ENCODE measurements at regions not wholly inside any gene's neighbourhood (a gene's known extent, or its start where the extent isn't known, plus 50 kb on each side); places are given as distances from the start of the nearest gene placed in this dataset.
"Not testable (repeated sequence)": the region's sequence is repeated elsewhere in the genome, so short reads cannot be mapped to it uniquely, and the experiment has no call there.

- no peak for TF ChIP-seq CTCF (conservative IDR thresholded peaks at IDR 0.05)
- no peaks in the 10 kb centered on the region for H3K27me3 ChIP-seq (ENCODE audit: control insufficient read depth, insufficient read depth, low read length, poor library complexity, severe bottlenecking)
- peaks cover 4% of the 10 kb centered on the region for H3K4me1 Mint-ChIP-seq
- no peak overlapping the region for H3K9ac ChIP-seq (ENCODE audit: extremely low read depth, low read length, poor library complexity, severe bottlenecking)
- no peaks in the 10 kb centered on the region for H3K36me3 Mint-ChIP-seq (ENCODE audit: low read depth)
- H3K9me3 Mint-ChIP-seq = no peaks in the 10 kb centered on the region
- H3K9me3 ChIP-seq (ENCODE audit: control insufficient read depth, low read length) = no peaks in the 10 kb centered on the region
- no peaks in the 10 kb centered on the region for H3K4me1 ChIP-seq (ENCODE audit: control insufficient read depth, insufficient read depth, low read length)
- peak; percentile 48 for DNase-seq
- WGBS, 2 experiments (ENCODE audit: insufficient coverage in 1 of 2, insufficient read length in 1 of 2) = 87 to 100% methylated on average over 2 to 6 of the region's 7 CpGs
- H3K27me3 Mint-ChIP-seq (ENCODE audit: insufficient read depth) = no peaks in the 10 kb centered on the region
- H3K4me3 ChIP-seq (ENCODE audit: low read length) = no peak overlapping the region
- no peak overlapping the region for H3K4me3 Mint-ChIP-seq
- no peak overlapping the region for H3K27ac ChIP-seq (ENCODE audit: low read depth, low read length)
- H3K36me3 ChIP-seq (ENCODE audit: control insufficient read depth, insufficient read depth, low read length) = no peaks in the 10 kb centered on the region
- no peak overlapping the region for H3K27ac Mint-ChIP-seq
Measured at GRCh38 chr12:27143256-27144069, 61.1 kb upstream of the C12orf71 start.

GRCh38 chr12:27145725-27146124, 63.3 kb upstream of the C12orf71 start:
- not testable (repeated sequence) for H3K9me3 Mint-ChIP-seq
- 100% methylated on average over 1 of the region's 1 CpG; no CpG with 5 or more reads in 1 of the 2 experiments for WGBS, 2 experiments (ENCODE audit: insufficient coverage in 1 of 2, insufficient read length in 1 of 2)

GRCh38 chr12:27148373-27148772, 66.0 kb upstream of the C12orf71 start:
- no peak overlapping the region for H3K4me3 Mint-ChIP-seq
- no peaks in the 10 kb centered on the region for H3K9me3 Mint-ChIP-seq
- no peak overlapping the region for H3K9ac ChIP-seq (ENCODE audit: extremely low read depth, low read length, poor library complexity, severe bottlenecking)
- no peaks in the 10 kb centered on the region for H3K9me3 ChIP-seq (ENCODE audit: control insufficient read depth, low read length)
- no peaks in the 10 kb centered on the region for H3K36me3 ChIP-seq (ENCODE audit: control insufficient read depth, insufficient read depth, low read length)
- no peaks in the 10 kb centered on the region for H3K27me3 ChIP-seq (ENCODE audit: control insufficient read depth, insufficient read depth, low read length, poor library complexity, severe bottlenecking)
- no peak overlapping the region for H3K27ac ChIP-seq (ENCODE audit: low read depth, low read length)
- H3K36me3 Mint-ChIP-seq (ENCODE audit: low read depth) = no peaks in the 10 kb centered on the region
- no peak overlapping the region for H3K27ac Mint-ChIP-seq
- H3K4me1 ChIP-seq (ENCODE audit: control insufficient read depth, insufficient read depth, low read length) = no peaks in the 10 kb centered on the region
- TF ChIP-seq CTCF (conservative IDR thresholded peaks at IDR 0.05) = no peak
- no peaks in the 10 kb centered on the region for H3K27me3 Mint-ChIP-seq (ENCODE audit: insufficient read depth)
- DNase-seq = no peak
- no peak overlapping the region for H3K4me3 ChIP-seq (ENCODE audit: low read length)
- peaks cover 4% of the 10 kb centered on the region for H3K4me1 Mint-ChIP-seq

More at GRCh38 chr12:27145725-27146124, 63.3 kb upstream of the C12orf71 start:
- not testable (repeated sequence) for H3K27ac ChIP-seq (ENCODE audit: low read depth, low read length); H3K27ac Mint-ChIP-seq; H3K4me1 ChIP-seq (ENCODE audit: control insufficient read depth, insufficient read depth, low read length); H3K4me3 ChIP-seq (ENCODE audit: low read length); H3K36me3 ChIP-seq (ENCODE audit: control insufficient read depth, insufficient read depth, low read length); H3K27me3 Mint-ChIP-seq (ENCODE audit: insufficient read depth); H3K27me3 ChIP-seq (ENCODE audit: control insufficient read depth, insufficient read depth, low read length, poor library complexity, severe bottlenecking); H3K4me3 Mint-ChIP-seq; H3K36me3 Mint-ChIP-seq (ENCODE audit: low read depth); H3K9ac ChIP-seq (ENCODE audit: extremely low read depth, low read length, poor library complexity, severe bottlenecking); DNase-seq; H3K4me1 Mint-ChIP-seq; H3K9me3 ChIP-seq (ENCODE audit: control insufficient read depth, low read length)

- no peak overlapping the region for H3K27ac ChIP-seq (ENCODE audit: low read depth, low read length)
- no peak overlapping the region for H3K27ac Mint-ChIP-seq
- no peaks in the 10 kb centered on the region for H3K27me3 Mint-ChIP-seq (ENCODE audit: insufficient read depth)
- H3K9me3 ChIP-seq (ENCODE audit: control insufficient read depth, low read length) = no peaks in the 10 kb centered on the region
- DNase-seq = no peak
- H3K27me3 ChIP-seq (ENCODE audit: control insufficient read depth, insufficient read depth, low read length, poor library complexity, severe bottlenecking) = no peaks in the 10 kb centered on the region
- whole genome bisulfite sequencing, 2 experiments (ENCODE audit: insufficient coverage in 1 of 2, insufficient read length in 1 of 2) = 92 to 100% methylated on average over 1 of the region's 2 CpGs
- no peaks in the 10 kb centered on the region for H3K36me3 ChIP-seq (ENCODE audit: control insufficient read depth, insufficient read depth, low read length)
- TF ChIP-seq CTCF (conservative IDR thresholded peaks at IDR 0.05) = no peak
- H3K9ac ChIP-seq (ENCODE audit: extremely low read depth, low read length, poor library complexity, severe bottlenecking) = no peak overlapping the region
- H3K36me3 Mint-ChIP-seq (ENCODE audit: low read depth) = no peaks in the 10 kb centered on the region
- H3K4me3 ChIP-seq (ENCODE audit: low read length) = no peak overlapping the region
- H3K4me3 Mint-ChIP-seq = no peak overlapping the region
- H3K4me1 ChIP-seq (ENCODE audit: control insufficient read depth, insufficient read depth, low read length) = no peaks in the 10 kb centered on the region
- no peaks in the 10 kb centered on the region for H3K9me3 Mint-ChIP-seq
- peaks cover 4% of the 10 kb centered on the region for H3K4me1 Mint-ChIP-seq
Measured at GRCh38 chr12:27148791-27149190, 66.4 kb upstream of the C12orf71 start.

All from endodermal cell (in vitro differentiated cells).